GM21825 (cell line): ENCODE measurements at regions not wholly inside any gene's neighbourhood (a gene's known extent, or its start where the extent isn't known, plus 50 kb on each side); places are given as distances from the start of the nearest gene placed in this dataset.

Experiments used
- ATAC-seq: cut with Tn5 transposase; IDR thresholded peaks from one replicate; pipeline ENCODE4 v1.9.1; 2021; ENCODE audit warnings: mild to moderate bottlenecking, moderate library complexity; ENCODE audit not compliant: unreplicated experiment

- no peak for ATAC-seq
Measured at GRCh38 chr2:42888321-42889245, 96.2 kb upstream of the HAAO start.

GRCh38 chr2:42886921-42887320 is 94.5 kb upstream of the HAAO start:
- no peak for ATAC-seq

GRCh38 chr2:42882756-42883155 is 90.4 kb upstream of the HAAO start:
- no peak for ATAC-seq

GRCh38 chr2:42881732-42882131 is 89.3 kb upstream of the HAAO start:
- no peak for ATAC-seq

- ATAC-seq: no peak
Measured at GRCh38 chr2:42880738-42881690, 88.6 kb upstream of the HAAO start.

- ATAC-seq: no peak
Measured at GRCh38 chr2:42879913-42880737, 87.7 kb upstream of the HAAO start.

- ATAC-seq: no peak
Measured at GRCh38 chr2:42879121-42879705, 86.8 kb upstream of the HAAO start.

- no peak for ATAC-seq
Measured at GRCh38 chr2:42878581-42878980, 86.2 kb upstream of the HAAO start.

GRCh38 chr2:42877936-42878335 is 85.6 kb upstream of the HAAO start:
- ATAC-seq: no peak

- no peak for ATAC-seq
Measured at GRCh38 chr2:42877511-42877910, 85.1 kb upstream of the HAAO start.

- ATAC-seq: no peak
Measured at GRCh38 chr2:42876326-42876751, 84.0 kb upstream of the HAAO start.

- ATAC-seq: no peak
Measured at GRCh38 chr2:42875880-42876279, 83.5 kb upstream of the HAAO start.

GRCh38 chr2:42874949-42875801 is 82.8 kb upstream of the HAAO start:
- ATAC-seq: no peak

GRCh38 chr2:42872721-42873120 is 80.3 kb upstream of the HAAO start:
- no peak for ATAC-seq

- no peak for ATAC-seq
Measured at GRCh38 chr2:42871372-42871771, 79.0 kb upstream of the HAAO start.

- no peak for ATAC-seq
Measured at GRCh38 chr2:42868874-42869273, 76.5 kb upstream of the HAAO start.

GRCh38 chr2:42868096-42868495 is 75.7 kb upstream of the HAAO start:
- ATAC-seq: no peak

GRCh38 chr2:42867093-42868065 is 75.0 kb upstream of the HAAO start:
- ATAC-seq: no peak
